Fibroblast of the conjunctiva (primary cell): ENCODE measurements at regions not wholly inside any gene's neighbourhood (a gene's known extent, or its start where the extent isn't known, plus 50 kb on each side); places are given as distances from the start of the nearest gene placed in this dataset.
"Not testable (repeated sequence)": the region's sequence is repeated elsewhere in the genome, so short reads cannot be mapped to it uniquely, and the experiment has no call there.

ENCODE experiments used
- DNase-seq: peaks from one replicate; pipeline ENCODE4 v3.0.0-alpha.2; 2010; ENCODE audit warnings: low read depth

- DNase-seq: no peak
These were observed 110.1 kb upstream of the IRX2 start for GRCh38 chr5:2861605-2862004.

- DNase-seq: no peak
These were observed 108.6 kb upstream of the IRX2 start for GRCh38 chr5:2860101-2860500.

GRCh38 chr5:2857837-2858236 lies 106.4 kb upstream of the IRX2 start:
- no peak for DNase-seq

- no peak for DNase-seq
These were observed 104.7 kb upstream of the IRX2 start for GRCh38 chr5:2856206-2856605.

- no peak for DNase-seq
These were observed 101.0 kb upstream of the IRX2 start for GRCh38 chr5:2852446-2852845.

- DNase-seq: no peak
These were observed 100.4 kb upstream of the IRX2 start for GRCh38 chr5:2851895-2852294.

GRCh38 chr5:2849429-2849828 lies 98.0 kb upstream of the IRX2 start:
- no peak for DNase-seq

GRCh38 chr5:2848619-2849018 lies 97.1 kb upstream of the IRX2 start:
- no peak for DNase-seq

GRCh38 chr5:2847608-2848007 lies 96.1 kb upstream of the IRX2 start:
- no peak for DNase-seq

GRCh38 chr5:2841208-2841607 lies 89.7 kb upstream of the IRX2 start:
- no peak for DNase-seq

GRCh38 chr5:2840372-2840915 lies 89.0 kb upstream of the IRX2 start:
- DNase-seq: no peak

- DNase-seq: no peak
These were observed 84.7 kb upstream of the IRX2 start for GRCh38 chr5:2836133-2836532.

GRCh38 chr5:2833556-2833955 lies 82.1 kb upstream of the IRX2 start:
- no peak for DNase-seq

- DNase-seq: no peak
These were observed 80.9 kb upstream of the IRX2 start for GRCh38 chr5:2832394-2832793.

GRCh38 chr5:2829239-2829638 lies 77.8 kb upstream of the IRX2 start:
- no peak for DNase-seq

GRCh38 chr5:2818936-2819335 lies 67.5 kb upstream of the IRX2 start:
- DNase-seq: no peak

GRCh38 chr5:2817031-2817603 lies 65.6 kb upstream of the IRX2 start:
- DNase-seq: no peak

- DNase-seq: no peak
These were observed 62.2 kb upstream of the IRX2 start for GRCh38 chr5:2813678-2814077.

- no peak for DNase-seq
These were observed 59.2 kb upstream of the IRX2 start for GRCh38 chr5:2810644-2811043.

GRCh38 chr5:2807244-2807643 lies 55.8 kb upstream of the IRX2 start:
- DNase-seq: not testable (repeated sequence)

GRCh38 chr5:2806176-2806575 lies 54.7 kb upstream of the IRX2 start:
- DNase-seq: no peak

- no peak for DNase-seq
These were observed 53.6 kb upstream of the IRX2 start for GRCh38 chr5:2805080-2805479.

GRCh38 chr5:2803751-2804150 lies 52.3 kb upstream of the IRX2 start:
- DNase-seq: no peak

GRCh38 chr5:2802693-2803365 lies 51.4 kb upstream of the IRX2 start:
- DNase-seq: no peak
